ENCODE measurements at regions not wholly inside any gene's neighbourhood (a gene's known extent, or its start where the extent isn't known, plus 50 kb on each side); places are given as distances from the start of the nearest gene placed in this dataset.

- H3K4me1 ChIP-seq (ENCODE audit: control insufficient read depth in 2 of 2, insufficient read depth in 2 of 2, low read length in 2 of 2) = no peaks in the 10 kb centered on the region
- H3K9me3 ChIP-seq (ENCODE audit: control insufficient read depth in 2 of 2, insufficient read depth in 1 of 2, low read length in 1 of 2) = no peaks in the 10 kb centered on the region
- no peaks in the 10 kb centered on the region for H3K36me3 ChIP-seq (ENCODE audit: control insufficient read depth in 2 of 2, insufficient read depth in 2 of 2, low read length in 1 of 2)
- no peaks in the 10 kb centered on the region for H3K27me3 ChIP-seq (ENCODE audit: control insufficient read depth in 2 of 2, insufficient read depth in 1 of 2, low read length in 1 of 2)
- no peak overlapping the region for H3K4me3 ChIP-seq (ENCODE audit: low read length in 2 of 2)
- H3K27ac ChIP-seq (ENCODE audit: low read depth in 1 of 2, low read length in 1 of 2) = no peak overlapping the region
- DNase-seq (ENCODE audit: low read depth in 6 of 9, low spot score in 9 of 9) = no peak
- WGBS = 96% methylated on average over 7 of the region's 7 CpGs
These were observed 119.8 kb upstream of the KCNJ6 start for GRCh38 chr21:38036016-38036415.

GRCh38 chr21:38037416-38037815 lies 121.2 kb upstream of the KCNJ6 start:
- H3K27me3 ChIP-seq (ENCODE audit: control insufficient read depth in 2 of 2, insufficient read depth in 1 of 2, low read length in 1 of 2) = no peaks in the 10 kb centered on the region
- DNase-seq (ENCODE audit: low read depth in 6 of 9, low spot score in 9 of 9) = no peak
- no peak overlapping the region for H3K4me3 ChIP-seq (ENCODE audit: low read length in 2 of 2)
- WGBS = 77% methylated on average over 3 of the region's 3 CpGs
- H3K36me3 ChIP-seq (ENCODE audit: control insufficient read depth in 2 of 2, insufficient read depth in 2 of 2, low read length in 1 of 2) = no peaks in the 10 kb centered on the region
- H3K9me3 ChIP-seq (ENCODE audit: control insufficient read depth in 2 of 2, insufficient read depth in 1 of 2, low read length in 1 of 2) = no peaks in the 10 kb centered on the region
- no peaks in the 10 kb centered on the region for H3K4me1 ChIP-seq (ENCODE audit: control insufficient read depth in 2 of 2, insufficient read depth in 2 of 2, low read length in 2 of 2)
- H3K27ac ChIP-seq (ENCODE audit: low read depth in 1 of 2, low read length in 1 of 2) = no peak overlapping the region

GRCh38 chr21:38039369-38039768 lies 123.1 kb upstream of the KCNJ6 start:
- no peak overlapping the region for H3K4me3 ChIP-seq (ENCODE audit: low read length in 2 of 2)
- no peak for DNase-seq (ENCODE audit: low read depth in 6 of 9, low spot score in 9 of 9)
- no peaks in the 10 kb centered on the region for H3K27me3 ChIP-seq (ENCODE audit: control insufficient read depth in 2 of 2, insufficient read depth in 1 of 2, low read length in 1 of 2)
- WGBS = 80% methylated on average over 6 of the region's 6 CpGs
- H3K9me3 ChIP-seq (ENCODE audit: control insufficient read depth in 2 of 2, insufficient read depth in 1 of 2, low read length in 1 of 2) = no peaks in the 10 kb centered on the region
- H3K27ac ChIP-seq (ENCODE audit: low read depth in 1 of 2, low read length in 1 of 2) = no peak overlapping the region
- no peaks in the 10 kb centered on the region for H3K4me1 ChIP-seq (ENCODE audit: control insufficient read depth in 2 of 2, insufficient read depth in 2 of 2, low read length in 2 of 2)
- H3K36me3 ChIP-seq (ENCODE audit: control insufficient read depth in 2 of 2, insufficient read depth in 2 of 2, low read length in 1 of 2) = no peaks in the 10 kb centered on the region

GRCh38 chr21:38039841-38040240 lies 123.6 kb upstream of the KCNJ6 start:
- no peaks in the 10 kb centered on the region for H3K4me1 ChIP-seq (ENCODE audit: control insufficient read depth in 2 of 2, insufficient read depth in 2 of 2, low read length in 2 of 2)
- H3K27ac ChIP-seq (ENCODE audit: low read depth in 1 of 2, low read length in 1 of 2) = no peak overlapping the region
- H3K9me3 ChIP-seq (ENCODE audit: control insufficient read depth in 2 of 2, insufficient read depth in 1 of 2, low read length in 1 of 2) = no peaks in the 10 kb centered on the region
- no peaks in the 10 kb centered on the region for H3K36me3 ChIP-seq (ENCODE audit: control insufficient read depth in 2 of 2, insufficient read depth in 2 of 2, low read length in 1 of 2)
- no peak overlapping the region for H3K4me3 ChIP-seq (ENCODE audit: low read length in 2 of 2)
- DNase-seq (ENCODE audit: low read depth in 6 of 9, low spot score in 9 of 9) = no peak
- no peaks in the 10 kb centered on the region for H3K27me3 ChIP-seq (ENCODE audit: control insufficient read depth in 2 of 2, insufficient read depth in 1 of 2, low read length in 1 of 2)

- no peaks in the 10 kb centered on the region for H3K4me1 ChIP-seq (ENCODE audit: control insufficient read depth in 2 of 2, insufficient read depth in 2 of 2, low read length in 2 of 2)
- H3K27ac ChIP-seq (ENCODE audit: low read depth in 1 of 2, low read length in 1 of 2) = no peak overlapping the region
- no peak overlapping the region for H3K4me3 ChIP-seq (ENCODE audit: low read length in 2 of 2)
- no peaks in the 10 kb centered on the region for H3K9me3 ChIP-seq (ENCODE audit: control insufficient read depth in 2 of 2, insufficient read depth in 1 of 2, low read length in 1 of 2)
- no peaks in the 10 kb centered on the region for H3K36me3 ChIP-seq (ENCODE audit: control insufficient read depth in 2 of 2, insufficient read depth in 2 of 2, low read length in 1 of 2)
- 65% methylated on average over 6 of the region's 6 CpGs for WGBS
- no peaks in the 10 kb centered on the region for H3K27me3 ChIP-seq (ENCODE audit: control insufficient read depth in 2 of 2, insufficient read depth in 1 of 2, low read length in 1 of 2)
- DNase-seq (ENCODE audit: low read depth in 6 of 9, low spot score in 9 of 9) = no peak
These were observed 125.2 kb upstream of the KCNJ6 start for GRCh38 chr21:38041493-38041892.

GRCh38 chr21:38042246-38042645 lies 126.0 kb upstream of the KCNJ6 start:
- no peaks in the 10 kb centered on the region for H3K9me3 ChIP-seq (ENCODE audit: control insufficient read depth in 2 of 2, insufficient read depth in 1 of 2, low read length in 1 of 2)
- H3K4me1 ChIP-seq (ENCODE audit: control insufficient read depth in 2 of 2, insufficient read depth in 2 of 2, low read length in 2 of 2) = no peaks in the 10 kb centered on the region
- no peak overlapping the region for H3K4me3 ChIP-seq (ENCODE audit: low read length in 2 of 2)
- 94% methylated on average over 2 of the region's 2 CpGs for WGBS
- H3K27me3 ChIP-seq (ENCODE audit: control insufficient read depth in 2 of 2, insufficient read depth in 1 of 2, low read length in 1 of 2) = no peaks in the 10 kb centered on the region
- H3K36me3 ChIP-seq (ENCODE audit: control insufficient read depth in 2 of 2, insufficient read depth in 2 of 2, low read length in 1 of 2) = no peaks in the 10 kb centered on the region
- H3K27ac ChIP-seq (ENCODE audit: low read depth in 1 of 2, low read length in 1 of 2) = no peak overlapping the region
- DNase-seq (ENCODE audit: low read depth in 6 of 9, low spot score in 9 of 9) = no peak

- no peaks in the 10 kb centered on the region for H3K36me3 ChIP-seq (ENCODE audit: control insufficient read depth in 2 of 2, insufficient read depth in 2 of 2, low read length in 1 of 2)
- no peak overlapping the region for H3K27ac ChIP-seq (ENCODE audit: low read depth in 1 of 2, low read length in 1 of 2)
- H3K4me1 ChIP-seq (ENCODE audit: control insufficient read depth in 2 of 2, insufficient read depth in 2 of 2, low read length in 2 of 2) = no peaks in the 10 kb centered on the region
- no peak overlapping the region for H3K4me3 ChIP-seq (ENCODE audit: low read length in 2 of 2)
- no peak for DNase-seq (ENCODE audit: low read depth in 6 of 9, low spot score in 9 of 9)
- H3K27me3 ChIP-seq (ENCODE audit: control insufficient read depth in 2 of 2, insufficient read depth in 1 of 2, low read length in 1 of 2) = no peaks in the 10 kb centered on the region
- no peaks in the 10 kb centered on the region for H3K9me3 ChIP-seq (ENCODE audit: control insufficient read depth in 2 of 2, insufficient read depth in 1 of 2, low read length in 1 of 2)
- WGBS = 90% methylated on average over 9 of the region's 9 CpGs
These were observed 131.9 kb upstream of the KCNJ6 start for GRCh38 chr21:38048167-38048566.

GRCh38 chr21:38054334-38054733 lies 138.1 kb upstream of the KCNJ6 start:
- H3K27ac ChIP-seq (ENCODE audit: low read depth in 1 of 2, low read length in 1 of 2) = no peak overlapping the region
- H3K4me1 ChIP-seq (ENCODE audit: control insufficient read depth in 2 of 2, insufficient read depth in 2 of 2, low read length in 2 of 2) = no peaks in the 10 kb centered on the region
- no peaks in the 10 kb centered on the region for H3K27me3 ChIP-seq (ENCODE audit: control insufficient read depth in 2 of 2, insufficient read depth in 1 of 2, low read length in 1 of 2)
- no peaks in the 10 kb centered on the region for H3K9me3 ChIP-seq (ENCODE audit: control insufficient read depth in 2 of 2, insufficient read depth in 1 of 2, low read length in 1 of 2)
- H3K36me3 ChIP-seq (ENCODE audit: control insufficient read depth in 2 of 2, insufficient read depth in 2 of 2, low read length in 1 of 2) = no peaks in the 10 kb centered on the region
- no peak overlapping the region for H3K4me3 ChIP-seq (ENCODE audit: low read length in 2 of 2)
- WGBS = 80% methylated on average over 4 of the region's 4 CpGs
- no peak for DNase-seq (ENCODE audit: low read depth in 6 of 9, low spot score in 9 of 9)

GRCh38 chr21:38056481-38056880 lies 140.2 kb upstream of the KCNJ6 start:
- H3K27me3 ChIP-seq (ENCODE audit: control insufficient read depth in 2 of 2, insufficient read depth in 1 of 2, low read length in 1 of 2) = no peaks in the 10 kb centered on the region
- DNase-seq (ENCODE audit: low read depth in 6 of 9, low spot score in 9 of 9) = no peak
- WGBS = 89% methylated on average over 1 of the region's 1 CpG
- no peaks in the 10 kb centered on the region for H3K4me1 ChIP-seq (ENCODE audit: control insufficient read depth in 2 of 2, insufficient read depth in 2 of 2, low read length in 2 of 2)
- H3K9me3 ChIP-seq (ENCODE audit: control insufficient read depth in 2 of 2, insufficient read depth in 1 of 2, low read length in 1 of 2) = no peaks in the 10 kb centered on the region
- H3K36me3 ChIP-seq (ENCODE audit: control insufficient read depth in 2 of 2, insufficient read depth in 2 of 2, low read length in 1 of 2) = no peaks in the 10 kb centered on the region
- no peak overlapping the region for H3K4me3 ChIP-seq (ENCODE audit: low read length in 2 of 2)
- H3K27ac ChIP-seq (ENCODE audit: low read depth in 1 of 2, low read length in 1 of 2) = no peak overlapping the region

- no peak for DNase-seq (ENCODE audit: low read depth in 6 of 9, low spot score in 9 of 9)
- Histone ChIP-seq H3K4me1 (ENCODE audit: control insufficient read depth in 2 of 2, insufficient read depth in 2 of 2, low read length in 2 of 2) (no peaks in the 10 kb centered on the region), H3K4me3 (ENCODE audit: low read length in 2 of 2) (no peak overlapping the region), H3K27me3 (ENCODE audit: control insufficient read depth in 2 of 2, insufficient read depth in 1 of 2, low read length in 1 of 2) (no peaks in the 10 kb centered on the region), H3K36me3 (ENCODE audit: control insufficient read depth in 2 of 2, insufficient read depth in 2 of 2, low read length in 1 of 2) (no peaks in the 10 kb centered on the region), H3K27ac (ENCODE audit: low read depth in 1 of 2, low read length in 1 of 2) (no peak overlapping the region), H3K9me3 (ENCODE audit: control insufficient read depth in 2 of 2, insufficient read depth in 1 of 2, low read length in 1 of 2) (no peaks in the 10 kb centered on the region)
- WGBS = 97% methylated on average over 1 of the region's 1 CpG
These were observed 141.4 kb upstream of the KCNJ6 start for GRCh38 chr21:38057626-38058025.
